H9 (cell line): ENCODE measurements at regions not wholly inside any gene's neighbourhood (a gene's known extent, or its start where the extent isn't known, plus 50 kb on each side); places are given as distances from the start of the nearest gene placed in this dataset.

Source experiments
- DNase-seq: peaks from one replicate; pipeline ENCODE4 v3.0.0-alpha.2; 2017
- H2AFZ ChIP-seq: one replicate; pipeline ENCODE4 v1.6.1; 2013; ENCODE audit warnings: mild to moderate bottlenecking, low read length, control low read depth, moderate library complexity
- H2AK5ac ChIP-seq: 2 replicates; pipeline ENCODE4 v1.6.1; 2013; ENCODE audit warnings: low read length, control low read depth, mixed read lengths; ENCODE audit not compliant: insufficient read length
- H2BK120ac ChIP-seq: one replicate; pipeline ENCODE4 v1.6.1; 2013; ENCODE audit warnings: low read depth, mild to moderate bottlenecking, low read length, control low read depth, inconsistent platforms; ENCODE audit not compliant: poor library complexity, severe bottlenecking
- H2BK12ac ChIP-seq: 2 replicates; pipeline ENCODE4 v1.6.1; 2013; ENCODE audit warnings: low read length, control low read depth, mixed read lengths, low read depth; ENCODE audit not compliant: insufficient read length
- H2BK15ac ChIP-seq: 2 replicates; pipeline ENCODE4 v1.6.1; 2013; ENCODE audit warnings: low read depth, low read length, control low read depth
- H2BK20ac ChIP-seq: one replicate; pipeline ENCODE4 v1.6.1; 2013; ENCODE audit warnings: low read depth, mild to moderate bottlenecking, low read length, control low read depth, inconsistent platforms; ENCODE audit not compliant: poor library complexity, severe bottlenecking
- H2BK5ac ChIP-seq: 2 replicates; pipeline ENCODE4 v1.6.1; 2013; ENCODE audit warnings: low read length, control low read depth, mixed read lengths; ENCODE audit not compliant: insufficient read length
- H3K14ac ChIP-seq: 2 replicates; pipeline ENCODE4 v1.6.1; 2013; ENCODE audit warnings: low read length, control low read depth; ENCODE audit not compliant: insufficient read depth
- H3K18ac ChIP-seq: 2 replicates; pipeline ENCODE4 v1.6.1; 2013; ENCODE audit warnings: low read depth, mild to moderate bottlenecking, mixed read lengths, low read length, control low read depth; ENCODE audit not compliant: insufficient read length
- H3K23ac ChIP-seq: 2 replicates; pipeline ENCODE4 v1.6.1; 2013; ENCODE audit warnings: low read length, control low read depth, mixed read lengths, low read depth; ENCODE audit not compliant: insufficient read length
- H3K23me2 ChIP-seq: 2 replicates; pipeline ENCODE4 v1.6.1; 2013; ENCODE audit warnings: low read depth, mild to moderate bottlenecking, mixed read lengths, low read length, control low read depth; ENCODE audit not compliant: insufficient read length, poor library complexity, severe bottlenecking
- H3K27ac ChIP-seq: 2 replicates; pipeline ENCODE4 v1.5.1; 2013; ENCODE audit warnings: low read length, control low read depth, mixed read lengths, low read depth; ENCODE audit not compliant: insufficient read length
- H3K27me3 ChIP-seq: 2 replicates; pipeline ENCODE4 v1.6.1; 2013; ENCODE audit warnings: low read length, control low read depth, inconsistent platforms; ENCODE audit not compliant: insufficient read depth
- H3K4ac ChIP-seq: 2 replicates; pipeline ENCODE4 v1.6.1; 2013; ENCODE audit warnings: low read depth, mild to moderate bottlenecking, control low read depth, inconsistent platforms, low read length, moderate library complexity
- H3K4me1 ChIP-seq: 2 replicates; pipeline ENCODE4 v1.6.1; 2013; ENCODE audit warnings: low read length, control low read depth, inconsistent platforms; ENCODE audit not compliant: insufficient read depth
- H3K4me2 ChIP-seq: 2 replicates; pipeline ENCODE4 v1.6.1; 2013; ENCODE audit warnings: low read length, control low read depth, mixed read lengths; ENCODE audit not compliant: insufficient read length, insufficient read depth
- H3K56ac ChIP-seq: 2 replicates; pipeline ENCODE4 v1.6.1; 2013; ENCODE audit warnings: low read depth, mild to moderate bottlenecking, mixed read lengths, low read length, control low read depth; ENCODE audit not compliant: insufficient read length
- H3K79me1 ChIP-seq: 2 replicates; pipeline ENCODE4 v1.6.1; 2013; ENCODE audit warnings: low read depth, mild to moderate bottlenecking, moderate library complexity, low read length, control low read depth, inconsistent platforms; ENCODE audit not compliant: insufficient read depth, poor library complexity, severe bottlenecking
- H3K79me2 ChIP-seq: 2 replicates; pipeline ENCODE4 v1.6.1; 2013; ENCODE audit warnings: low read length, control low read depth, inconsistent platforms; ENCODE audit not compliant: insufficient read depth
- H3K9ac ChIP-seq: 2 replicates; pipeline ENCODE4 v1.6.1; 2013; ENCODE audit warnings: low read length, control low read depth, mixed read lengths; ENCODE audit not compliant: insufficient read length; ENCODE audit errors: extremely low read depth
- H3K9me3 ChIP-seq: one replicate; pipeline ENCODE4 v1.6.1; 2013; ENCODE audit warnings: low read depth, low read length, inconsistent platforms; ENCODE audit not compliant: control insufficient read depth
- H3T11ph ChIP-seq: one replicate; pipeline ENCODE4 v1.6.1; 2013; ENCODE audit warnings: mild to moderate bottlenecking, low read length, control low read depth, inconsistent platforms
- H4K20me1 ChIP-seq: one replicate; pipeline ENCODE4 v1.6.1; 2013; ENCODE audit not compliant: control insufficient read depth, insufficient read length, insufficient read depth
- H4K5ac ChIP-seq: 2 replicates; pipeline ENCODE4 v1.6.1; 2013; ENCODE audit warnings: low read depth, mild to moderate bottlenecking, mixed read lengths, low read length, control low read depth; ENCODE audit not compliant: insufficient read length
- H4K8ac ChIP-seq: replicated peaks from 2 replicates; pipeline ENCODE4 v1.6.1; 2013; ENCODE audit warnings: low read length, control low read depth, mixed read lengths, low read depth; ENCODE audit not compliant: insufficient read length
- H4K91ac ChIP-seq: 2 replicates; pipeline ENCODE4 v1.6.1; 2013; ENCODE audit warnings: low read depth, mild to moderate bottlenecking, moderate library complexity, mixed read lengths, low read length, control low read depth; ENCODE audit not compliant: insufficient read length
- H3K27ac Mint-ChIP-seq, 3 experiments: 2 replicates in 2 of 3; 3 replicates in 1 of 3; pipeline ENCODE4 v1.8.0; 2020 to 2021; ENCODE audit warnings: mixed read lengths in 3 of 3, mild to moderate bottlenecking in 1 of 3, moderate library complexity in 1 of 3
- H3K27me3 Mint-ChIP-seq: 2 replicates; pipeline ENCODE4 v1.8.0; 2021; ENCODE audit warnings: low read depth, mild to moderate bottlenecking, moderate library complexity, mixed read lengths
- H3K36me3 Mint-ChIP-seq, 3 experiments: 2 replicates in 2 of 3; 3 replicates in 1 of 3; pipeline ENCODE4 v1.8.0; 2020 to 2021; ENCODE audit warnings: low read depth in 3 of 3, mixed read lengths in 3 of 3; ENCODE audit not compliant: insufficient read depth in 1 of 3
- H3K4me1 Mint-ChIP-seq, 2 experiments: 2 replicates each; pipeline ENCODE4 v1.8.0; 2020; ENCODE audit warnings: mixed read lengths in 2 of 2
- H3K4me3 Mint-ChIP-seq, 2 experiments: 2 replicates in 1 of 2; 3 replicates in 1 of 2; pipeline ENCODE4 v1.8.0; 2020 to 2021; ENCODE audit warnings: mild to moderate bottlenecking in 2 of 2, mixed read lengths in 2 of 2, moderate library complexity in 1 of 2
- H3K9me3 Mint-ChIP-seq, 2 experiments: 2 replicates in 1 of 2; 3 replicates in 1 of 2; pipeline ENCODE4 v1.8.0; 2020; ENCODE audit warnings: mild to moderate bottlenecking in 2 of 2, mixed read lengths in 2 of 2, moderate library complexity in 1 of 2
- WGBS: extraction: QIAGEN DNeasy Blood & Tissue Kit; methylation state at CpG from one replicate; pipeline ENCODE4 v1.1.7; 2013; ENCODE audit warnings: missing lambda C conversion rate, low lambda C conversion rate, mixed read lengths; ENCODE audit not compliant: insufficient read length; ENCODE audit errors: extremely low coverage; 5-methylcytosine and 5-hydroxymethylcytosine counted together
- TF ChIP-seq, protein P1 (sequence below): fragments of 200-600 bp; sonication (generic); conservative IDR thresholded peaks from 3 replicates; pipeline ENCODE4 v1.8.0; 2021; ENCODE audit warnings: antibody characterized with exemption, mild to moderate bottlenecking

DNA sequence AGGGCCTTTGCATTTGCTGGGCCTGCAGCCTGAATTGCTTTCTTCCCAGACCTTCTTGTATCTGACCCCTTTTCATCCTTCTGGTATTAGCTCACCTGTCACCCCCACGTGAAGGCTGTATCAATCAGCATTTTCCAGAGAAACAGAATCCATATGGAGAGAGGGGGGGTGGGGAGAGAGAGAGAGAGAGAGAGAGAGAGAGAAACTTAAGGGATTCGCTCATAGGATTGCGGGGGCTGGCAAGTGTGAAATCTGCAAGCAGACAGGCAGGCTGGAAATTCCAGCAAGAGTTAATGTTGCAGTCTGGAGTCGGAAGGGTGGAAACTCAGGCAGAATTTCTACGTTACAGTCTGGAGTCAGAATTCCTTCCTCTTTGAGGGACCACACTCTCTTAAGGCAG is 410.7 kb upstream of the SULF2 start:
- TF ChIP-seq, protein P1, sequence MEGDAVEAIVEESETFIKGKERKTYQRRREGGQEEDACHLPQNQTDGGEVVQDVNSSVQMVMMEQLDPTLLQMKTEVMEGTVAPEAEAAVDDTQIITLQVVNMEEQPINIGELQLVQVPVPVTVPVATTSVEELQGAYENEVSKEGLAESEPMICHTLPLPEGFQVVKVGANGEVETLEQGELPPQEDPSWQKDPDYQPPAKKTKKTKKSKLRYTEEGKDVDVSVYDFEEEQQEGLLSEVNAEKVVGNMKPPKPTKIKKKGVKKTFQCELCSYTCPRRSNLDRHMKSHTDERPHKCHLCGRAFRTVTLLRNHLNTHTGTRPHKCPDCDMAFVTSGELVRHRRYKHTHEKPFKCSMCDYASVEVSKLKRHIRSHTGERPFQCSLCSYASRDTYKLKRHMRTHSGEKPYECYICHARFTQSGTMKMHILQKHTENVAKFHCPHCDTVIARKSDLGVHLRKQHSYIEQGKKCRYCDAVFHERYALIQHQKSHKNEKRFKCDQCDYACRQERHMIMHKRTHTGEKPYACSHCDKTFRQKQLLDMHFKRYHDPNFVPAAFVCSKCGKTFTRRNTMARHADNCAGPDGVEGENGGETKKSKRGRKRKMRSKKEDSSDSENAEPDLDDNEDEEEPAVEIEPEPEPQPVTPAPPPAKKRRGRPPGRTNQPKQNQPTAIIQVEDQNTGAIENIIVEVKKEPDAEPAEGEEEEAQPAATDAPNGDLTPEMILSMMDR, result no peak
- no peaks in the 10 kb centered on the region for H3K79me1 ChIP-seq
- no peaks in the 10 kb centered on the region for H3K79me2 ChIP-seq
- Mint-ChIP-seq H3K4me1 (peaks cover 7 to 17% of the 10 kb centered on the region in 2 experiments), H3K27me3 (peaks cover 2% of the 10 kb centered on the region), H3K36me3 (peaks cover 0 to 2% (median 0%) of the 10 kb centered on the region in 3 experiments; a peak in 2 of 7 replicates), H3K9me3 (no peaks in the 10 kb centered on the region; a peak in 1 of 5 replicates), H3K4me3 (no peak overlapping the region), H3K27ac (no peak overlapping the region; a peak in 1 of 7 replicates)
- no peak overlapping the region for H2AK5ac ChIP-seq
- no peak overlapping the region for H4K91ac ChIP-seq
- no peak overlapping the region for H3K23ac ChIP-seq
- no peak overlapping the region for H3K18ac ChIP-seq
- no peak overlapping the region for H3K9ac ChIP-seq
- no peaks in the 10 kb centered on the region for H3K9me3 ChIP-seq
- H3K4me2 ChIP-seq, result no peak overlapping the region
- H2BK20ac ChIP-seq, result no peak overlapping the region
- no peak overlapping the region for H3K4ac ChIP-seq
- no peak overlapping the region for H4K5ac ChIP-seq
- H3K56ac ChIP-seq, result no peak overlapping the region
- no peaks in the 10 kb centered on the region for H3K4me1 ChIP-seq
- no CpG with 5 or more reads among the region's 5 CpGs for WGBS
- no peaks in the 10 kb centered on the region for H4K20me1 ChIP-seq
- H2AFZ ChIP-seq, result no peak overlapping the region
- no peak overlapping the region for H3K27ac ChIP-seq
- H3K23me2 ChIP-seq, result no peaks in the 10 kb centered on the region
- H2BK5ac ChIP-seq, result no peak overlapping the region
- DNase-seq, result no peak
- no peak overlapping the region for H3T11ph ChIP-seq
- no peak overlapping the region for H3K14ac ChIP-seq
- no peak overlapping the region for H2BK12ac ChIP-seq
- H2BK15ac ChIP-seq, result no peak overlapping the region
- H2BK120ac ChIP-seq, result no peak overlapping the region
- no peak overlapping the region for H4K8ac ChIP-seq
- no peaks in the 10 kb centered on the region for H3K27me3 ChIP-seq
